A673 (cell line): ENCODE measurements at regions not wholly inside any gene's neighbourhood (a gene's known extent, or its start where the extent isn't known, plus 50 kb on each side); places are given as distances from the start of the nearest gene placed in this dataset.

Source experiments
- BruUV-seq: library from RNA; stranded (reverse); fragments of 400-500 nt; replicated peaks from 2 replicates; lab custom pipeline; 2021; lab: Mats Ljungman, UMichigan
- CTCF ChIA-PET: fragments of 300-600 bp; sonication (Branson Sonifier 250); formaldehyde crosslinking; loops from one replicate; lab custom pipeline; 2022; ENCODE audit warnings: antibody characterized with exemption; lab: Charles Lee
- POLR2A ChIA-PET: fragments of 300-600 bp; sonication (Branson Sonifier 250); formaldehyde crosslinking; loops from one replicate; lab custom pipeline; 2022; ENCODE audit warnings: antibody characterized with exemption; ENCODE audit not compliant: low non-redundant PET; lab: Charles Lee
- DNase-seq: peaks from one replicate; pipeline ENCODE4 v3.0.0-alpha.2; 2015; ENCODE audit warnings: low spot score
- H3K27ac ChIP-seq: fragments of 200-600 bp; sonication (generic); 2 replicates; pipeline ENCODE4 v1.5.1; 2016; ENCODE audit warnings: mixed run types, low read depth, mild to moderate bottlenecking, mixed read lengths, antibody characterized with exemption, low read length; ENCODE audit not compliant: poor library complexity, severe bottlenecking
- H3K27me3 ChIP-seq: fragments of 200-600 bp; sonication (generic); replicated peaks from 2 replicates; pipeline ENCODE4 v1.6.1; 2017; ENCODE audit warnings: mixed run types, low read depth, mild to moderate bottlenecking, mixed read lengths, antibody characterized with exemption, low read length; ENCODE audit not compliant: insufficient read depth, poor library complexity
- H3K36me3 ChIP-seq: fragments of 200-600 bp; sonication (generic); 2 replicates; pipeline ENCODE4 v1.6.1; 2016; ENCODE audit warnings: mixed run types, mild to moderate bottlenecking, mixed read lengths, antibody characterized with exemption, low read length; ENCODE audit not compliant: insufficient read depth, poor library complexity, severe bottlenecking
- H3K4me1 ChIP-seq: fragments of 200-600 bp; sonication (generic); 2 replicates; pipeline ENCODE4 v1.6.1; 2017; ENCODE audit warnings: mixed run types, mild to moderate bottlenecking, mixed read lengths, antibody characterized with exemption, low read length; ENCODE audit not compliant: insufficient read depth, poor library complexity, severe bottlenecking
- H3K4me3 ChIP-seq: fragments of 200-600 bp; sonication (generic); 2 replicates; pipeline ENCODE4 v1.5.1; 2016; ENCODE audit warnings: low read depth, mixed run types, mild to moderate bottlenecking, mixed read lengths, low read length; ENCODE audit not compliant: poor library complexity, severe bottlenecking
- H3K9me3 ChIP-seq: fragments of 200-600 bp; sonication (generic); 2 replicates; pipeline ENCODE4 v1.6.1; 2016; ENCODE audit warnings: mixed run types, low read depth, mild to moderate bottlenecking, mixed read lengths, antibody characterized with exemption, low read length; ENCODE audit not compliant: poor library complexity, severe bottlenecking
- CTCF ChIP-seq: fragments of 300-800, 200-600 bp; sonication (generic); conservative IDR thresholded peaks from 2 replicates; pipeline ENCODE4 v1.5.1; 2017; ENCODE audit warnings: low read depth, mild to moderate bottlenecking, antibody characterized with exemption, low read length, moderate library complexity, mixed read lengths
- EZH2 ChIP-seq: fragments of 200-600 bp; sonication (generic); IDR thresholded peaks from 2 replicates; pipeline ENCODE4 v1.6.1; 2017; ENCODE audit warnings: borderline replicate concordance, low read depth, mild to moderate bottlenecking, mixed read lengths, antibody characterized with exemption, low read length; ENCODE audit not compliant: poor library complexity, severe bottlenecking
- intact Hi-C: fragments of 100-400 bp; cut with micrococcal nuclease; formaldehyde crosslinking; loops from one replicate; pipeline ENCODE4 v1.10.0; 2022; ENCODE audit not compliant: unreplicated experiment

DNA sequence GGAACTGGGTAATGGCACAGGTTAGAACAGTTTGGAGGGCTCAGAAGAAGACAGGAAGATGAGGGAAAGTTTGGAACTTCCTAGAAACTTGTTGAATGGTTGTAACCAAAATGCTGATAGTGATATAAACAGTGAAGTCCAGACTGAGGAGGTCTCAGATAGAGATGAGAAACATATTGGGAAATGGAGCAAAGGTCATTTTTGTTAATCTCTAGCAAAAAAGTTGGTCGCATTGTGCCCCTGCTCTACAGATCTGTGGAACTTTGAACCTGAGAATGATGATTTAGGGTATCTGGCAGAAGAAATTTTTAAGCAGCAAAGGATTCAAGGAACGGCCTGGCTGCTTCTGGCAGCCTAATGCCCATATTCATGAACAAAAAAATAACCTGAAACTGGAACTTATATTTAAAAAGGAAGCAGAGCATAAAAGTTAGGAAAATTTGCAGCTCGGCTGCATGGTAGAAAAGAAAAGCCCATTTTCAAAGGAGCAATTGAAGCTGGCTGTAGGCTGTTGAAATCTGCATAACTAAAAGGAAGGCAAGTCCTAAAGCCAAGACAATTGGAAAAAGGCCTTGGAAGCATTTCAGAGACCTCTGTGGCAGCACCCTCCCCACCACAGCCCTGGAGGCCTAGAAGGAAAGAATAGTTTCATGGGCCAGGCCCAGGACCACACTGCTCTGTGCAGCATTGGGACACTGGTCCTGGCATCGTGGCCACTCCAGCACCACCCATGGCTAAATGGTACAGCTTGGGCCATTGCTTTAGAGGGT, 182.6 kb upstream of the CD96 start:
- no TSS peak for BruUV-seq
- H3K27me3 ChIP-seq: no peaks in the 10 kb centered on the region
- H3K27ac ChIP-seq: no peak overlapping the region
- no peak for DNase-seq
- TF ChIP-seq CTCF (no peak), EZH2 (no peak)
- H3K36me3 ChIP-seq: no peaks in the 10 kb centered on the region
- CTCF ChIA-PET: interaction anchor here (0.6 kb wide), 1 partner anchor 356 kb away, joined by 3 read pairs; no protein-coding TSS in a partner anchor
- H3K9me3 ChIP-seq: no peaks in the 10 kb centered on the region
- intact Hi-C loops: no loop called here
- no peaks in the 10 kb centered on the region for H3K4me1 ChIP-seq
- POLR2A ChIA-PET: no interaction called here
- H3K4me3 ChIP-seq: no peak overlapping the region

DNA sequence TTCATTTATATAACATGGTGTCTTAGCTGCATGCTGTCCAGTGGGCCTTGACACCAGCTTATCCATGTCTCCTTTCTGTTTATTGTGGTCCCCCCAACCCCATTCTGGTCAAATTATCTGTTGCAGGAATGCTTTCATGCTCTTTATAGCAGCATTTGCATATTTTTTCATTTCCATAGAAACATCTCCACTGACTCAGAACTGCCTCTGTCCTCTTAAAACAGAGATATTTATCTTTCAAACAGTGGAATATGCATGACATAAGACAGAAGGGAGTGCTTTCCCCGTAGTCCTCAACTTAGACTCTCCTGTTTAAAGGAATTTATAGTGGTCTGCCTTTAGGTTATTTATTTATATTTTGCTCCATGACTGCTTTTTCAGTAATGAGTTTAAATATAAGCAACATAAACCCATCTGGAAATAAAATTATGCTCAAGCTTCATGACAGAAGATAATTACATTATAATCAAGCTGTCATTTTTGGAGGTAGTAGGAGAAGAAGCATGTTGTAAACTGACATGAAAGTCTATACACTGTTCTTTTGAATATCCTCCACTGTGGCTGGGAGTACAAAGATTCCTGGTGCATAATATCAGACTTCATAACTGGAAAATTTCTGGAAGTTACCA, 179.5 kb upstream of the CD96 start:
- no TSS peak for BruUV-seq
- no peaks in the 10 kb centered on the region for H3K9me3 ChIP-seq
- no peak for TF ChIP-seq EZH2
- ChIA-PET CTCF (no interaction called here), POLR2A (no interaction called here)
- no peak overlapping the region for H3K4me3 ChIP-seq
- DNase-seq: no peak
- no peaks in the 10 kb centered on the region for H3K4me1 ChIP-seq
- H3K27me3 ChIP-seq: no peaks in the 10 kb centered on the region
- H3K27ac ChIP-seq: no peak overlapping the region
- intact Hi-C loops: no loop called here
- no peaks in the 10 kb centered on the region for H3K36me3 ChIP-seq

- intact Hi-C loops: no loop called here
- Histone ChIP-seq H3K4me1 (no peaks in the 10 kb centered on the region), H3K9me3 (no peaks in the 10 kb centered on the region), H3K27me3 (no peaks in the 10 kb centered on the region), H3K27ac (no peak overlapping the region), H3K4me3 (no peak overlapping the region), H3K36me3 (no peaks in the 10 kb centered on the region)
- no peak for DNase-seq
- TF ChIP-seq CTCF: no peak
- TF ChIP-seq EZH2: no peak
- BruUV-seq: no TSS peak
- ChIA-PET POLR2A (no interaction called here), CTCF (no interaction called here)
Observed at GRCh38 chr3:111366515-111366914, 175.5 kb upstream of the CD96 start.
